ENCODE measurements at regions not wholly inside any gene's neighbourhood (a gene's known extent, or its start where the extent isn't known, plus 50 kb on each side); places are given as distances from the start of the nearest gene placed in this dataset.

GRCh38 chr2:65656160-65656718 is 223.8 kb upstream of the SPRED2 start:
- DNase-seq = no peak

- no peak for DNase-seq
Observed at GRCh38 chr2:65655000-65655399, 222.6 kb upstream of the SPRED2 start.

- no peak for DNase-seq
Observed at GRCh38 chr2:65654496-65654895, 222.1 kb upstream of the SPRED2 start.

- no peak for DNase-seq
Observed at GRCh38 chr2:65652066-65652465, 219.7 kb upstream of the SPRED2 start.

- no peak for DNase-seq
Observed at GRCh38 chr2:65649811-65650589, 217.6 kb upstream of the SPRED2 start.

- no peak for DNase-seq
Observed at GRCh38 chr2:65647249-65647842, 214.9 kb upstream of the SPRED2 start.

GRCh38 chr2:65640793-65641103 is 208.3 kb upstream of the SPRED2 start:
- no peak for DNase-seq

GRCh38 chr2:65639156-65639864 is 206.9 kb upstream of the SPRED2 start:
- no peak for DNase-seq

GRCh38 chr2:65638443-65638842 is 206.0 kb upstream of the SPRED2 start:
- no peak for DNase-seq

GRCh38 chr2:65636813-65637483 is 204.5 kb upstream of the SPRED2 start:
- no peak for DNase-seq

GRCh38 chr2:65636024-65636423 is 203.6 kb upstream of the SPRED2 start:
- DNase-seq = no peak

- DNase-seq = no peak
Observed at GRCh38 chr2:65634304-65634703, 201.9 kb upstream of the SPRED2 start.

- no peak for DNase-seq
Observed at GRCh38 chr2:65630643-65631042, 198.2 kb upstream of the SPRED2 start.

- DNase-seq = no peak
Observed at GRCh38 chr2:65628156-65628555, 195.8 kb upstream of the SPRED2 start.

GRCh38 chr2:65626831-65627230 is 194.4 kb upstream of the SPRED2 start:
- DNase-seq = no peak

- DNase-seq = no peak
Observed at GRCh38 chr2:65625982-65626381, 193.6 kb upstream of the SPRED2 start.

GRCh38 chr2:65622951-65623535 is 190.6 kb upstream of the SPRED2 start:
- no peak for DNase-seq

GRCh38 chr2:65622499-65622898 is 190.1 kb upstream of the SPRED2 start:
- no peak for DNase-seq

GRCh38 chr2:65620524-65620923 is 188.1 kb upstream of the SPRED2 start:
- DNase-seq = no peak

GRCh38 chr2:65620026-65620425 is 187.6 kb upstream of the SPRED2 start:
- no peak for DNase-seq

- no peak for DNase-seq
Observed at GRCh38 chr2:65615602-65616001, 183.2 kb upstream of the SPRED2 start.

Data from anterior cingulate cortex (tissue), 58 donors.